HG03135 (cell line): ENCODE measurements at regions not wholly inside any gene's neighbourhood (a gene's known extent, or its start where the extent isn't known, plus 50 kb on each side); places are given as distances from the start of the nearest gene placed in this dataset.

Source experiments
- ATAC-seq: cut with Tn5 transposase; IDR thresholded peaks from one replicate; pipeline ENCODE4 v1.9.1; 2021; ENCODE audit warnings: mild to moderate bottlenecking, moderate library complexity; ENCODE audit not compliant: unreplicated experiment

DNA sequence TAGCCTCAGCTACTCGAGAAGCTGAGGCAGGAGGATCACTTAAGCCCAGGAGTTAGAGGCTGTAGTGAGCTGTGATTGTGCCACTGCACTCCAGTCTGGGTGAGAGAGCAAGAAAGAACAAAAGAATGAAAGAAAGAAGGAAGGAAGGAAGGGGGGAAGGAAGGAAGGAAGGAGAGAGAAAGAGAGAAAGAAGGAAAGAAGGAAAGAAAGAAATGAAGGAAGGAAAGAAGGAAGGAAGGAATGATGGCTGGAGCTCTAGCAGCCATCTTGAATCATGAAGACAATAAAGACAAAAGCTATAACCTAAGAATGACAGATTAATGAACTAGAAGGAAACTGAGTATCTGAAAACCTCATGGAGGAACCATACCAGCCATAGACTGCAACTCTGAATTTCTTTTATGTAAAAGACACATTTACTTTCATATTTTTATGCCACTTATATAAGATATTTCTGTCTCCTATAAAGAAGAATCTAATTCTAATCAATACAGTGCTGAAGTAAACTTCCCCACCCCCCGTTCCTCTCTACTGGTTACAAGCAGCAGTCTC lies 522.3 kb upstream of the JARID2 start:
- ATAC-seq = no peak

DNA sequence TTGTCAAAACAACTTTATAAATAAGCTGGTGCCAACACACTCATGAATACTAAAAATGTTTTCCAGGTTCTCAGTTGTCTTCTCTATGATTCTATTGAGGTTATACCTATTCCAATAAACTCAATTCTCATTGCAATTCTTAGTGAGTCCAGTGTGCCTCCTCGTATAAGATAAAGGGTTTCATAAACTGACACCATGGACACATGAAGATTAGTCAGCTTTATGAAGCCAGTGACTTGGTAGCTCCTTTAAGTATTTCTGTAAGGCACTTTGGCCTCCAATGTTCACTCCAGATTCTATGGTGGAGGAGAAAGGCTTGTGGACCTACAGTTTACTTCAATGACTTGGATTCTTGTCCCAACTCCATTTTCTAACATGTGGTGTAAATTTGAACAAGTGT lies 521.3 kb upstream of the JARID2 start:
- ATAC-seq = no peak

DNA sequence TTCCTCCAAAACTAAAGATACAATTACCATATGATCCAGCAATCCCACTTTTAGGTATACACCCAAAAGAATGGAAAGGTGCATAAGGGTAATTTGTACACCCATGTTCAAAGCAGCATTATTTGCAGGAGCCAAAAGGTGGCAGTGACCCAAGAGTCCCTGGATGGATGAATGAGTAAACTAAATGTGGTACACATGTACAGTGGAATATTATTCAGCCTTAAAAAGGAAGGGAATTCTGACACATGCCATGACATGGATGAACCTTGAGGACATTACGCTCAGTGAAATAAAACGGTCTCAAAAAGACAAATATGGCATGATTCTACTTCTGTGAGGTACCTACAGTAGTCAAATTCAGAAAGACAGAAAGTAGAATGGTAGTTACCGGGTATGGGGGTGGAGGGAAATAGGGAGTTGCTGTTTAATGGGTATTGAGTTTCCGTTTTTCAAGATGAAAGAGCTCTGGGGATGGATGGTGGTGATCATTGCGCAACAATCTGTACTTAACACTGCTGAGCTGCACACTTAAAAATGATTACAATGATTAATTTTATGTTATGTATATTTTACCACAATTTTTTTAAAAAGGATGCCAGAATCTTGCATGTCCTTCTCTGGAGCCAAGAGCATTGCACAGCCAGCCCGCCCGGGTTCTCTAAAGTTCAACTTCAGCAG lies 518.9 kb upstream of the JARID2 start:
- no peak for ATAC-seq

DNA sequence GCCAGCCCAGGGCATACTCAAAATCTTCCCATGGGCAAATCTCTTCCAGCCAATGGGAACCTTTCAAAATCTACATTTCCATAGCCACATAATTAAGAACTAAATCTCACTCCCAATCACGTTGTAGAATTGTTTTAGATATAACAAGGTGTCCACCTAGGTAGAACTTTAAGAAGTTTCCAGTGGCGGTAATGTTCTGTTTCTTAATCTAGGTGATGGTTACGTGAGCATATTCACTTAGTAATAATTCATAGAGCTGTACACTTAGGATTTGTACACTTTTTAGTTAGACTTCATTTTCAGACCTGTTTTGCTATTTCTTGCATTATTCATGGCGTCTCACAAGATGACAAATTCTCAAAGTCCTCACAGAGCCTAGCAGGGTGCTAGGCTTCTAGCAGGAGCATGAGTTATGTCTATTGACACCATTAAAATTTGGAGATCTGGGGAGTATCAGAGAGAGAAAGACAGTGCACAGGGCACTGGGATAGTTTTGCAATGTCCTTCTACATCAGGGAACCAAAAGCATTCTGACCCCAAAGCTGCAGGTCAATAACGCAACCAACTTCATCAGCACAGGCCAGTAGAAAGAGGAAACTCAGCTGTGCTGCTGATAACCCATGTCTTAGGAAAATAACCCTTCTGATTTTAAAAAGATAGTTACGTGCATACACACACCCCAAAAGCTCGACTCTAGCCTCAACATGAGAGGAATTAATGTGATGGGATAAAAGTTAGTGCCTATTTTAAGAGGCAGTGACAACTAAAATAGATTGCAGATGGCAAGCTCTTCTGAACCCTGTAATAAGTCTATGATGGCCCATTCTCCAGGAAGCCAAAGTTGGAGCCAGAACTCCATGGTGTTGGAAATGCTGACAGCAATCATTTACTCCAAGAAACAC lies 518.1 kb upstream of the JARID2 start:
- no peak for ATAC-seq

DNA sequence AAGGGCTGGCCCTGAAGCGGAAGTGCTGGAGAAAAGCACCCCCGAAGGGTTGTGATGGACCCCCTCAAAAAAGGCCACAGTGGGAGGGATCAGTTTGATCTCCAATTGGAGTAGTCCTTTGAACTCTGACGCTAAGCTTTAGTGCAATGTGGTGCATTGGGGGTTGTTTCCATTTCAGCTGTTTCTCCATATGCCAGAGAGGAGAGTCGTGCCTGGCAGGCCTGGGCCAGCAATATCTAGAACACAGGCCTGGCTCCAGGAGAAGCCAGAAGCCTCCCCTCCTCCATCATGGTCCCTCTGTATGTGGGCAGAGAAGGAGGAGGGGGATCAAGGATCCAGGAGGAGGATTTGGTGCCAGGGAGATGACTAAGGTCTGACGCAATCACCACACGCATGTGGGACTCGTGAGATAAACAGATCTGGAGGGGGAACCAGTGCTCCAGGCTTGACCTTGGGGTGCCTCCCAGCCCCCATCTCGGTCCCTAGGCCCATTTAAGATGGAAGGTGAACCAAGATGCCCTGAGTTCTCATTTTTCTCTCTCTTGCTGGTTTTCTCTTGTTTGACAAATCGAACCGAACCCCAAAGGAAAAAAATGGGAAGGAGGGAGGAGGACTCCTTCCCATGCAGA lies 517.4 kb upstream of the JARID2 start:
- no peak for ATAC-seq

DNA sequence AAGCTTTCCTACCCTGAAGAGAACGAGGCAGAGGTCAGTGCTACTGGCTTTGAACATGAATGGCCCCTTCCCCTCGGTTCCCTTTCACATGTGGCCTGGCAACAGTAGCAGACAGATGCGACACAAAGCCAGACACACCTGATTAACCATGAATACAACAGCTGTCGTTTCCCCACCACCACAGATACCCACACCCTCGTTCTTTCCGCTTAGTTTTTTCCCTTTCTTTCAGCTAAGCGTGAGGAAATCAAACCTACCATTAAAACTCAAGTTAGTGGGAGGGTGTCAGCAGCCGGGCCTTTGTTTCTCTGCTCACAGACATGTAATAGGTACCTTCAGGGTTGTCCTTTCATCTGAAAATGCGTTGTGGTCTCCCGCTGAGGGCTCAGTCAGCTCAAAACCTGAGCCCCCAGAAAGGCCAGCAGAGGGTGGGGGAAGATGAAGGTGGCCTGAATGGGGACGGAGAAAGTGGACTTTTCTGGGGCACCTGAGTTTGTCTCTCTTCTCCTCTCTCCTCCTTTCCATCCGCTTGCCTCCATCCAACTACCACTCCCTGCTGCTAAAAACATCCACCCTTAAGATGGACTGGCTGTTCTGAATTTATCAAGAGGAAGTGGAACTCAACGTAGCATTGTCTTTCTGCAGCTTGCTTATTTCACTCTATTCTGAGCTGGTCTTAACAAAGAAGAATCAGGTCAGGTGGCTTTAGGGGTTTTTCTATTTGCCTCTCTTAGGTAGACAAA lies 516.6 kb upstream of the JARID2 start:
- peak; percentile 57 for ATAC-seq

DNA sequence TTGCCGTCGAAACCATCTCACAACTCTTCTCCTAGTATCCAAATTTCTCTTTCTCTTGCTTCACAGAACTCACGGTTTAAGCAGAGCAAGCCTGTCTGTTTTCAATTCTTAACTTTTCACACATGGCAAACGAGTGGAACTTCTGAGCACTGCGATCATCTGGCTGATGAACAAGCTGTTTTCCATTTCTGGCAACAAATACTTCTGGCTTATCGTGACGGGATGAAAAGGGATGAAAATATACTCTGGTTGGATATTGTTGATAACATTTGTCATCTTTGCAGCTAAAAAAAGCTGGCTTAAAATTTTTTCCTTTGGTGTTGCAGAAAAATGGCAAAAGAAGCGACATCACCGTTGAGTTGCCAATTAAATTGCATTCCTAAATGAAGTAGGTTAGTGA lies 515.2 kb upstream of the JARID2 start:
- no peak for ATAC-seq

DNA sequence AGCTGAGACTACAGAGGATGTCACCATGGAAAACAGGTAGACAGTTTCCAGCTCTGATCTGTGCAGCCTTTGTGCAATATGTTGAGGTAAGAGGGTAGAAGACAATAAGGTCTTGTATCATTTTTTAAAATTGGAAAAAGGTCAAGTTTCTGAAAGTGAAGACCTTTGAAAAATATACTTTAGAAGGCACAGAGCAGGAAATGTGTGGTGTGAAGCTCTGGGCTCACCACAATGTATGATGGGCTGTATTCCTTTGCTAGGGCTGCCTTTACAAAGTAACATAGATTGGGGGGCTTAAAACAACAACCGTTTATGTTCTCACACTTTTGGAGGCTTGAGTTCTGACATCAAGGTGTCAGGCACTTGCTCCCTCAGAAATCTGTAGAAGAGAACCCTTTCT lies 514.3 kb upstream of the JARID2 start:
- ATAC-seq = no peak

DNA sequence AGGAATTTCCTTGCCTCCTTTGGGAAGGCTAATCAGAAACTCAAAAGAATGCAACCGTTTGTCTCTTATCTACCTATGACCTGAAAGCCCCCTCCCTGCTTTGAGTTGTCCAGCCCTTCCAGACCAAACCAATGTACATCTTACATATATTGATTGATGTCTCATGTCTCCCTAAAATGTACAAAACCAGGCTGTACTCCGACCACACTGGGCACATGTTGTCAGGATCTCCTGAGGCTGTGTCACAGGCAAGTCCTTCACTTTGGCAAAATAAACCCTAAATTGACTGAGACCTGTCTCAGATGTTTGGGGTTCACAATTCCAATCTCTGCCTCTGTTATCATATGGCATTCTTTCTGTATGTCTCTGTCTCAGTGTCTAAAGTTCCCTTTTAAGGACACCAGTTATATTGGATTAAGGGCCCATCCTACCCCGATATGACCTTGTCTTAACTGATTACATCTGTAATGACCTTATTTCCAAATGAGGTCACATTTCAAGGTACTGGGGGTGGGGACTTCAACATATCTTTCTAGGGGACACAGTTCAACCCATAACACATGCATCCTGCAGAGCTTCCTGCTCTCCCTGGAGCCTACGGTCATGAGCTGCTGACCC lies 513.5 kb upstream of the JARID2 start:
- no peak for ATAC-seq

DNA sequence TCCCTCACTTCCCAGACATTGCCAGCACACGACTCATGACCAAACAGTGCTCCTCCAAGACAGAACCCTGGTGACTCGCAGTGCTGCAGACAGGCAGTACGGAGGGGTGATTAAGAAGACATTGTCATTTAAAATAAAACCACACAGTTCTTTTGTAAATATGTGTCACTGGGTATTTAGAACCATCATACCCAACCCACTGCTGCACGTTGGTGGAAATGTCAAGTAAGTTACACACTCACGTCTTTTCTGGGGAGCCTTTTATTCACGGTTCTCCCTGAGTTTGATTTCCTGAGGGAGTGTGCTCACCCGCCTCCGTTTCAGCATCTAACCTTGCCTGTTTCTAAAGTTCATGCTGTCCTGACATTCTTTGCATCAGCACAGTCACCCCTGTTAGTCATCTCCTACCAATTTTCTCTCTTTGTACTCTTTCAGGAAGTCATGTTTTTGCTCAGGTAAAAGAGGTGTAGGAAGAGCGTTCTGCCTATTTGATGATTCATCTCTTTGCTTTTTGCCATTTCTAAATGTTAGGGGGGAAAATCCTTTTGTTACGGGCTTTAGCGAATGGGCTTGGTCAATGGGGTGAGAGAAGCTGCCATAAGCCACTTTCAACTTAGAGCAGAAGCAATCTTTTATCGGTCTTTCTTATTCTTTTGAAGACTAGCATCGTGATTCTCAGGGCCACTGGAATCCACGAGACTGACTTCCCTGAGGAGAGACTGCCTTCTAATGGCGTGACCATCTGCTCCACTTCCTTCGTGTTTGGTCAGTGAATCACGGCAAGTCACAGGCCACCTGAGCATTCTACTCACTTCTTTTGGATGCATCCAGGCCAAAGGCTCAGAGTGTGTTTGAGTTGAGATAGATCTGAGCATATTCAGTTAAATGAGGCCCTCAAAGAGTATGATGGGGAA lies 512.8 kb upstream of the JARID2 start:
- no peak for ATAC-seq

DNA sequence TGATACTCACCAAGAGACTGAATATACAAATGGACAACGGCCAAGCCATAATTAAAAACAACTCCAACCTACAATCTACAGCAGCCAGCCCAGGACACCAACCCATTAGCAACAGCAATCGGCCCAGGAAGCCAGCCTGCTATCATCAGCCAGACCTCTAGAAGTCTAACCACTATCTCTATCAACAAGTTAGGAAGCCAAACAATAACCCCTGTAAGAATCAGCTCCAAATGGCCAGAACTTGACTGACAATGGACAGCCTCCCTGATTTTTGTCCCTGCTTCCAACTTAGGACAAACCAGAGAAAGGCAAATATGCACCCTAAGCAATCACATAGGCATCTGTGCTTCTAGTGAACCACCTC lies 511.8 kb upstream of the JARID2 start:
- ATAC-seq = no peak

DNA sequence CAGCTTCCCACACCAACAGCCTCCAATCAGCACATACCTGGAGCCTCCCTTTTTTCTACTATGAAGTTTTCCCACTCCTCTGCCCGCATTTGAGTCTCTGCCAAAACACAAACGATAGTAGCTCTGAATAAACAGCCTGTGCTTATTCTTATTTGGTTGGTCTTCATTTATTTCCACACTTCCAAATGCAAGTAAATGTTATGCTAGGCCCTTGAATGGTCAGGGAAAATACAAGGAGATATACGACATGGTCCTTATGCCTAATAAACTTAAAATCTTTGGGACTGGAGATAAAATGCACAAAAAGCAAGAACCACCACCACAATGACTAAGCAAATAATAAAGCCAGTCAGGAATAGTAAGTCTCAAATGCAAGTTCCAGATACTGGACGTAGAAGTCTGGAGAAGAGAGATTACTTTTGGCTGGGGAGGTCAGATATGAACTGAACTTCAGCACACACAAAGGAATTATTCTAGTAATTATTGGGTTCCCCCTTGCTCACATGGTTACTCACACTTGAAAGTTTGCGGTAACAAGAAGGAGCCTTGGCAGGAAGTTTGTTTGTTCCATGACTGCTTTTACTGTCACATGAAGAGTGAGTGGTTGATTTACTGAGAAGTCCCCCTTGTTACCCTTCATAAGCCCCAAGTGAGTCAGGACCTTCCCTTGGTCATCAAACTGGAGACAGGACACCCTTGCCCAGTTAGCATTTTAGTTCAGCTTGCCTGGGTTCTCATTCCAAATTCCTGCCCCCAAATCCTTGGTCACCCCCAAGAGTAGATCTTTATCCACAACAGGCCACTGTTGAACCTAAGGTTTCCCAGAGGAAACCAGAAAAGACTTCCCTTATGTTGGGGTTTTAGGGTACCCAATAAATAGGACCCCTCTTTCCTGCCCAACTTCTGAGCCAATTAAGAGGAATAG lies 511.2 kb upstream of the JARID2 start:
- peak; percentile 87 for ATAC-seq

DNA sequence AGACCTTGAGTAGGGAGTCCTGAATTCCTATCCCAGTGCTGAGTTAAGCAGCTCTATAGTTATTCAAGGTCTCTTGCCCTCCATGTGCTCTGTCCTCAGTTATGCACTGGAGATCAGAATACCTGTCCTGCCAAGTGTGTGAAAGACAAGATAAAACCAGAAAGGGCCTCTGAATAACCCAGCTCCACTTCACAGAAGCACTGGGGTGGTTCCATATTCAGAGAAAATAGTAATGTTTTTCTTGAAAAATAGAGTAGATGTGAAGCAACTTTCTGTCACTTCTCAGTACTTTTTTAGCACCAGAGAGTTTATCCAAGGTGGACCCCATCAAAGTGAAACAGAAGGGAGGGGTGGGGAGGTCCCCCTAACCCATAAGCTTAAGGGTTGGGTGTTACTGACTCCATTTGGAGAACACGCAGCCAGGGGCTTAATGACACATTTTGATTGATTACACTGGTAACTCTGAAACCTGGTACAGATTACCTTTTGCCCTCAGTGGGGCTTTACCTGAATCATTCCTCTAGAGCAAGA lies 509.8 kb upstream of the JARID2 start:
- no peak for ATAC-seq

DNA sequence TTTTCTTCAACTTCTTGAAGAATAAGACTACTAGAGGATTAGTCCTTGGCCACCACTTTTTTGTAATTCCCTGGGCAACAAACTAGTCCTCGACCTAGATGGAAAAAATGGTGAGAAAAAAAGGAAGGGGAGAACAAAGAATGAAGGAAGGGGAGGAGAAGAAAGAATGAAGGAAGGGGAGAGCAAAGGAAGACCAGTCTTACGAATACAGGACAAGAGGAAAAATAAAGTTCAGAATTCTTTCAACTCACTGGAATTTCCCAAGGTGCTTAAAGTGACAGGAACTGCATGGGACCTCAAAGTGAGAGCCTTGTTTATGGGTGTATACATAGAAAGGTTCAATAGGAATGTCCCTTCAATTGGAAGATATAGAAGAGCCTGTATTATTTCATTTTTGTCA lies 509.3 kb upstream of the JARID2 start:
- ATAC-seq = no peak

DNA sequence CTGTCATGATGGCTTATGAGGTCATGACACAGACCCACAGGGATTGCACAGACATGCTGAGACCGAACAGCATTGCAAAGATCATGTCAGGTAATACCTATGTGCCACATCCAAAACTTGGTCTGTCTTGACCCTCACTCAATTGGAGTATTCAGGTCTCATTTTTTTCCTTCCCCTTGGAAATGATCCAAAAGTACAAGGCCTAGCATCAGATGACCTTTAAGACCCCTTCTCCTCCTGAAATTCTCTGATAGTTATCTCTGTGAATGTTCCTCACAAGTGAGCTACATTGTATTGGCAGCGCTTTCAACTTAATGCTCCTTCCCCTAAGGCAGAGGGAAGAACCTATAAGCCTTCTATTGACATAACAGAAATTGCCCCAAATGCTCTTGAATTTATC lies 507.4 kb upstream of the JARID2 start:
- ATAC-seq = no peak

DNA sequence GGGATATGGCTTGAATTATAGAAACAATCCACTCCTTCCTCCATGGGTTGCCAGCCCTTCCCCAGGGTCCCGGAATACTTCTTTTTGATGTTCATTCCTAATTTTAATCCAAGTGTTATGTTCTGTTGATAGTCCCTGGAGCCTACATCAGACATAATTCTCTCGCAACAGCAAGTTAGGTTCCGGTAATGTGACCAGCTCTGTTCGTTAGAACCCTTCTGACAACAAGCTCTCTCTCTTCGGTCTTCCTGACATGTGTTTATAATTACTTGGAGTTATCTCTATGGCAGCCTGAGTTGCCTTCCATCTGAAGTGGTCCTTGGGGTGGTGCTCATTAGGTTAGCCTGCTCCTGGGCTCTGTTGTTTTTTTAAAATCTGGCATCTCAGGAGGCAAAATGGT lies 506.9 kb upstream of the JARID2 start:
- no peak for ATAC-seq

DNA sequence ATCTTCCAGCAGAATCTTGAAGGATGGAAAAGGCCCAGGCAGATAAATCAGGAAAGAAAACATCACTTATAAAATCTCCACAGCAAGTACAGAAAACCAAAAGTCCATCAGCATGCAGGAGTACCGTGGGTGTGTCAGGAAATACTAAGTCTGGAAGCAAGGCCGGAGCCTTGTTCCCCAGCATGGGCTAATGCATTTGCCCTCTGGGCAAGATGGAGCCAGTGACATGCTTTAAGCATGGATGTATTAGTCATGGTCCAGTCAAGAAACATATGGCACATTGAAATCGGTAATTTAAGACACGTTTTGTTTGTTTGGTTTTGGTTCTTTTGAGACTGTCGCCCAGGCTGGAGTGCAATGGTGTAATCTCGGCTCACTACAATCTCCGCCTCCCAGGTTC lies 506.0 kb upstream of the JARID2 start:
- ATAC-seq = no peak

DNA sequence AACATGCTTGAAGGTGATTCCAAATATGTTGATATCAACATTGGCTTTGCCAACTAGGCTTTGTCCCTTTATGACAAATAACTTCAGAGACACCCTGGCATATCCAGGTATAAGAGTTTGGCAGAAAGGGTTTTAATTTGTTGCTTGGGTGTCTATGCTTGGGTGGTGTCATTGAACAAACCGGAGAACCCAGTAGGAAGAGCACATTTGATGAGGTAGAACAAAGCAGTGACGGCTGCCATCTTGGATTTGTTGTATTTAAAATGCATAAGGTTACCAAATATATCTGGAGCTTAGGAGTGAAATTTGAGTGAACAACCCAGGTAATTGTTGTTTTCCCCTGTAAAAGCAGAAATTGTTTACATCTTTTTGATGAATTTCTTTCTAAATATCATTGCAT lies 503.7 kb upstream of the JARID2 start:
- no peak for ATAC-seq
